HG03097 (cell line): ENCODE measurements at regions not wholly inside any gene's neighbourhood (a gene's known extent, or its start where the extent isn't known, plus 50 kb on each side); places are given as distances from the start of the nearest gene placed in this dataset.

Experiments used
- ATAC-seq: cut with Tn5 transposase; IDR thresholded peaks from one replicate; pipeline ENCODE4 v1.9.1; 2021; ENCODE audit not compliant: unreplicated experiment, low FRiP score

GRCh38 chr11:81089242-81089641 is 1644.4 kb downstream of the FAM181B start:
- no peak for ATAC-seq

- no peak for ATAC-seq
Measured at GRCh38 chr11:81080476-81080875, 1639.6 kb upstream of the TENM4 start.

- no peak for ATAC-seq
Measured at GRCh38 chr11:81072273-81072672, 1631.4 kb upstream of the TENM4 start.

- ATAC-seq, result no peak
Measured at GRCh38 chr11:81071606-81072005, 1630.8 kb upstream of the TENM4 start.

- no peak for ATAC-seq
Measured at GRCh38 chr11:81070948-81071347, 1630.1 kb upstream of the TENM4 start.

GRCh38 chr11:81059356-81059755 is 1618.5 kb upstream of the TENM4 start:
- ATAC-seq, result no peak

- no peak for ATAC-seq
Measured at GRCh38 chr11:81052344-81053158, 1611.7 kb upstream of the TENM4 start.

GRCh38 chr11:81039916-81040524 is 1599.2 kb upstream of the TENM4 start:
- no peak for ATAC-seq

GRCh38 chr11:81036168-81036870 is 1595.5 kb upstream of the TENM4 start:
- ATAC-seq, result no peak

GRCh38 chr11:81033779-81034540 is 1593.1 kb upstream of the TENM4 start:
- no peak for ATAC-seq

GRCh38 chr11:81032906-81033305 is 1592.1 kb upstream of the TENM4 start:
- no peak for ATAC-seq

- no peak for ATAC-seq
Measured at GRCh38 chr11:81030186-81030585, 1589.4 kb upstream of the TENM4 start.

- no peak for ATAC-seq
Measured at GRCh38 chr11:81026032-81026431, 1585.2 kb upstream of the TENM4 start.

GRCh38 chr11:81022057-81022456 is 1581.2 kb upstream of the TENM4 start:
- ATAC-seq, result no peak

- ATAC-seq, result no peak
Measured at GRCh38 chr11:81010631-81011030, 1569.8 kb upstream of the TENM4 start.

GRCh38 chr11:81007046-81007445 is 1566.2 kb upstream of the TENM4 start:
- no peak for ATAC-seq

GRCh38 chr11:81005595-81005994 is 1564.8 kb upstream of the TENM4 start:
- peak; percentile 77 for ATAC-seq

- ATAC-seq, result no peak
Measured at GRCh38 chr11:81004576-81004975, 1563.7 kb upstream of the TENM4 start.

- ATAC-seq, result no peak
Measured at GRCh38 chr11:81002374-81002773, 1561.5 kb upstream of the TENM4 start.

GRCh38 chr11:81000735-81001134 is 1559.9 kb upstream of the TENM4 start:
- ATAC-seq, result no peak

- ATAC-seq, result no peak
Measured at GRCh38 chr11:81000334-81000733, 1559.5 kb upstream of the TENM4 start.
